HG03378 (cell line): ENCODE measurements at regions not wholly inside any gene's neighbourhood (a gene's known extent, or its start where the extent isn't known, plus 50 kb on each side); places are given as distances from the start of the nearest gene placed in this dataset.
"Not testable (repeated sequence)": the region's sequence is repeated elsewhere in the genome, so short reads cannot be mapped to it uniquely, and the experiment has no call there.

ENCODE experiments used
- ATAC-seq: cut with Tn5 transposase; IDR thresholded peaks from one replicate; pipeline ENCODE4 v1.9.1; 2021; ENCODE audit warnings: mild to moderate bottlenecking, moderate library complexity; ENCODE audit not compliant: unreplicated experiment

GRCh38 chr6:170068496-170068895, 222.4 kb downstream of the DLL1 start:
- no peak for ATAC-seq

- ATAC-seq = no peak
These were observed 222.9 kb downstream of the DLL1 start for GRCh38 chr6:170067923-170068360.

- ATAC-seq = no peak
These were observed 223.7 kb downstream of the DLL1 start for GRCh38 chr6:170067181-170067641.

- no peak for ATAC-seq
These were observed 224.2 kb downstream of the DLL1 start for GRCh38 chr6:170066679-170067078.

- ATAC-seq = no peak
These were observed 226.9 kb downstream of the DLL1 start for GRCh38 chr6:170063851-170064602.

GRCh38 chr6:170063431-170063830, 227.4 kb downstream of the DLL1 start:
- no peak for ATAC-seq

GRCh38 chr6:170062915-170063241, 228.0 kb downstream of the DLL1 start:
- ATAC-seq = no peak

- ATAC-seq = no peak
These were observed 228.5 kb downstream of the DLL1 start for GRCh38 chr6:170062209-170062914.

- ATAC-seq = no peak
These were observed 231.9 kb downstream of the DLL1 start for GRCh38 chr6:170058878-170059485.

GRCh38 chr6:170057961-170058877, 232.7 kb downstream of the DLL1 start:
- no peak for ATAC-seq

- ATAC-seq = no peak
These were observed 233.7 kb downstream of the DLL1 start for GRCh38 chr6:170057034-170057734.

- ATAC-seq = no peak
These were observed 234.6 kb downstream of the DLL1 start for GRCh38 chr6:170056278-170056711.

GRCh38 chr6:170055797-170056196, 235.1 kb downstream of the DLL1 start:
- ATAC-seq = not testable (repeated sequence)

- no peak for ATAC-seq
These were observed 236.8 kb downstream of the DLL1 start for GRCh38 chr6:170053966-170054661.

GRCh38 chr6:170052991-170053821, 237.7 kb downstream of the DLL1 start:
- no peak for ATAC-seq

GRCh38 chr6:170051229-170052172, 239.4 kb downstream of the DLL1 start:
- no peak for ATAC-seq

- ATAC-seq = no peak
These were observed 240.3 kb downstream of the DLL1 start for GRCh38 chr6:170050591-170051041.
